HCT116 (cell line): ENCODE measurements at regions not wholly inside any gene's neighbourhood (a gene's known extent, or its start where the extent isn't known, plus 50 kb on each side); places are given as distances from the start of the nearest gene placed in this dataset.

Experiments
- ATAC-seq: fragments of 200-7000 bp; cut with Tn5 transposase; 2 replicates; pipeline ENCODE4 v1.9.1; 2020; ENCODE audit warnings: mild to moderate bottlenecking, moderate library complexity
- BruUV-seq: library from RNA; stranded (reverse); fragments of 400-500 nt; replicated peaks from 2 replicates; lab custom pipeline; 2021; lab: Mats Ljungman, UMichigan
- CTCF ChIA-PET: fragments of 300-600 bp; sonication (Branson Sonifier 250); formaldehyde crosslinking; loops from one replicate; lab custom pipeline; 2021; ENCODE audit warnings: antibody characterized with exemption; lab: Charles Lee
- POLR2A ChIA-PET: fragments of 300-600, 350-600 bp; sonication (Branson Sonifier 250); formaldehyde crosslinking; loops from one replicate; lab custom pipeline; 2021; ENCODE audit warnings: antibody characterized with exemption; lab: Charles Lee
- RAD21 ChIA-PET, 2 experiments: fragments of 300-600 bp; sonication (Branson Sonifier 250); formaldehyde crosslinking; loops; one replicate each; lab custom pipeline; 2023; ENCODE audit warnings: low total read pairs in 2 of 2; ENCODE audit not compliant: uncharacterized antibody in 2 of 2, unreplicated experiment in 2 of 2, low non-redundant PET in 1 of 2; lab: Charles Lee
- DNase-seq: peaks from one replicate; pipeline ENCODE4 v3.0.0-alpha.2; 2010; ENCODE audit warnings: low read depth, low spot score
- H2AFZ ChIP-seq: fragments of 200-600 bp; shearing (Covaris generic), sonication (generic); 2 replicates; pipeline ENCODE4 v1.6.1; 2017; ENCODE audit warnings: low read depth, mixed run types, mixed read lengths, antibody characterized with exemption, low read length; ENCODE audit not compliant: poor library complexity, severe bottlenecking
- H3K27ac ChIP-seq: 2 replicates; pipeline ENCODE4 v1.5.1; 2012; ENCODE audit warnings: low read depth, low read length
- H3K27me3 ChIP-seq: fragments of 200-600 bp; sonication (generic); 2 replicates; pipeline ENCODE4 v1.6.1; 2016; ENCODE audit warnings: mixed run types, low read length, mixed read lengths; ENCODE audit not compliant: insufficient read depth
- H3K36me3 ChIP-seq, 2 experiments: fragments of 200-500 bp in 1 of 2; fragments of 200-600 bp in 1 of 2; sonication (Bioruptor generic) in 1 of 2; sonication (generic) in 1 of 2; 2 replicates each; pipeline versions ENCODE4 v1.5.1 to v1.6.1; 2014 to 2016; ENCODE audit warnings: low read length in 2 of 2, inconsistent platforms in 1 of 2, mixed read lengths in 1 of 2, mixed run types in 1 of 2; ENCODE audit not compliant: insufficient read depth in 2 of 2, control insufficient read depth in 1 of 2
- H3K4me1 ChIP-seq, 2 experiments: fragments of 200-600 bp in 1 of 2; sonication (generic) in 1 of 2; 2 replicates each; pipeline versions ENCODE4 v1.5.1 to v1.6.1; 2012 to 2017; ENCODE audit warnings: low read length in 2 of 2, inconsistent platforms in 1 of 2, mild to moderate bottlenecking in 1 of 2, mixed read lengths in 1 of 2, mixed run types in 1 of 2, moderate library complexity in 1 of 2; ENCODE audit not compliant: insufficient read depth in 2 of 2, control insufficient read depth in 1 of 2
- H3K4me2 ChIP-seq: fragments of 200-600 bp; sonication (generic); 2 replicates; pipeline ENCODE4 v1.6.1; 2017; ENCODE audit warnings: mixed run types, low read length, mixed read lengths
- H3K4me3 ChIP-seq, 2 experiments: fragments of 200-600 bp in 1 of 2; sonication (generic) in 1 of 2; replicated peaks in 1 of 2; 2 replicates each; pipeline ENCODE4 v1.5.1; 2011 to 2016; ENCODE audit warnings: low read length in 2 of 2, control low read depth in 1 of 2, low read depth in 1 of 2, mild to moderate bottlenecking in 1 of 2, mixed read lengths in 1 of 2, mixed run types in 1 of 2
- H3K79me2 ChIP-seq: fragments of 200-600 bp; sonication (generic); 2 replicates; pipeline ENCODE4 v1.6.1; 2017; ENCODE audit warnings: mild to moderate bottlenecking, mixed run types, low read length, moderate library complexity, mixed read lengths; ENCODE audit not compliant: insufficient read depth
- H3K9ac ChIP-seq: fragments of 200-600 bp; sonication (generic); 2 replicates; pipeline ENCODE4 v1.6.1; 2016; ENCODE audit warnings: low read length, mixed read lengths
- H3K9me2 ChIP-seq: fragments of 200-600 bp; sonication (generic), shearing (Covaris generic); 2 replicates; pipeline ENCODE4 v1.6.1; 2017; ENCODE audit warnings: mixed run types, mild to moderate bottlenecking, moderate library complexity; ENCODE audit not compliant: insufficient read depth
- H3K9me3 ChIP-seq, 2 experiments: fragments of 200-500 bp in 1 of 2; fragments of 200-600 bp in 1 of 2; sonication (Bioruptor generic) in 1 of 2; sonication (generic) in 1 of 2; 2 replicates each; pipeline ENCODE4 v1.6.1; 2014 to 2017; ENCODE audit warnings: low read length in 2 of 2, mixed read lengths in 2 of 2, inconsistent platforms in 1 of 2, low read depth in 1 of 2, mild to moderate bottlenecking in 1 of 2, mixed run types in 1 of 2, moderate library complexity in 1 of 2; ENCODE audit not compliant: control insufficient read depth in 1 of 2, insufficient read depth in 1 of 2
- H4K20me1 ChIP-seq: fragments of 200-600 bp; sonication (generic), shearing (Covaris generic); 2 replicates; pipeline ENCODE4 v1.6.1; 2017; ENCODE audit warnings: mixed run types, mild to moderate bottlenecking, moderate library complexity; ENCODE audit not compliant: insufficient read depth
- CBX3 ChIP-seq: IDR thresholded peaks from 2 replicates; pipeline ENCODE4 v1.6.1; 2012; ENCODE audit warnings: low read depth
- EGR1 ChIP-seq: IDR thresholded peaks from 2 replicates; pipeline ENCODE4 v1.6.1; 2012; ENCODE audit warnings: low read depth
- ELF1 ChIP-seq: IDR thresholded peaks from 2 replicates; pipeline ENCODE4 v1.6.1; 2012; ENCODE audit warnings: low read depth, borderline replicate concordance
- EZH2phosphoT487 ChIP-seq: fragments of 200-600 bp; IDR thresholded peaks from 2 replicates; pipeline ENCODE4 v1.6.1; 2018; ENCODE audit warnings: antibody characterized with exemption, borderline replicate concordance
- JUND ChIP-seq: IDR thresholded peaks from 2 replicates; pipeline ENCODE4 v1.6.1; 2012
- MAX ChIP-seq: IDR thresholded peaks from 2 replicates; pipeline ENCODE4 v1.6.1; 2012
- POLR2A ChIP-seq: IDR thresholded peaks from 2 replicates; pipeline ENCODE4 v1.7.0; 2011; ENCODE audit warnings: borderline replicate concordance; ENCODE audit not compliant: insufficient read depth, insufficient read length; ENCODE audit errors: extremely low read depth
- SRF ChIP-seq: IDR thresholded peaks from 2 replicates; pipeline ENCODE4 v1.6.1; 2012; ENCODE audit warnings: low read depth
- YY1 ChIP-seq: IDR thresholded peaks from 2 replicates; pipeline ENCODE4 v1.6.1; 2011; ENCODE audit warnings: low read length, low read depth, moderate library complexity, mild to moderate bottlenecking; ENCODE audit not compliant: insufficient replicate concordance; ENCODE audit errors: extremely low read depth
- ZBTB33 ChIP-seq: IDR thresholded peaks from 2 replicates; pipeline ENCODE4 v1.6.1; 2011; ENCODE audit warnings: mild to moderate bottlenecking, low read length, moderate library complexity; ENCODE audit not compliant: insufficient replicate concordance; ENCODE audit errors: extremely low read depth
- ZFX ChIP-seq: fragments of 450-650 bp; IDR thresholded peaks from 2 replicates; pipeline ENCODE4 v1.6.1; 2017
- intact Hi-C: fragments of 100-400 bp; cut with micrococcal nuclease; formaldehyde crosslinking; loops from 2 replicates; pipeline ENCODE4 v1.10.0; 2022

GRCh38 chr20:22878166-22878565 is 156.9 kb upstream of the SSTR4 start:
- ChIA-PET POLR2A (no interaction called here), CTCF (interaction anchor here (1.1 kb wide), 1 partner anchor 22 kb away, joined by 3 read pairs; no protein-coding TSS in a partner anchor), RAD21 (no interaction called here)
- ATAC-seq: no peak
- Histone ChIP-seq H3K79me2 (no peaks in the 10 kb centered on the region), H3K4me3 (no peak overlapping the region), H3K36me3 (no peaks in the 10 kb centered on the region), H3K9me2 (no peaks in the 10 kb centered on the region), H2AFZ (no peak overlapping the region), H4K20me1 (no peaks in the 10 kb centered on the region), H3K27ac (no peak overlapping the region), H3K9me3 (no peaks in the 10 kb centered on the region), H3K9ac (no peak overlapping the region), H3K27me3 (peaks cover 31% of the 10 kb centered on the region), H3K4me2 (no peak overlapping the region), H3K4me1 (no peaks in the 10 kb centered on the region)
- DNase-seq: no peak
- BruUV-seq: no TSS peak
- TF ChIP-seq JUND (no peak), ELF1 (no peak), YY1 (no peak), MAX (no peak), ZBTB33 (no peak), ZFX (no peak), EGR1 (no peak), SRF (no peak), POLR2A (no peak), EZH2phosphoT487 (no peak), CBX3 (no peak)
- intact Hi-C loops: loop anchor here (10.0 kb wide), 1 partner anchor 83 kb away; no protein-coding TSS in a partner anchor
